Activated CD4-positive, alpha-beta memory T cell treated with anti-CD3 and anti-CD28 coated beads for 36 hours (primary cell): ENCODE measurements at regions not wholly inside any gene's neighbourhood (a gene's known extent, or its start where the extent isn't known, plus 50 kb on each side); places are given as distances from the start of the nearest gene placed in this dataset.

Experiments
- CTCF ChIA-PET: fragments of 350-600 bp; sonication (Branson Sonifier 250); formaldehyde crosslinking; loops from one replicate; lab custom pipeline; 2021; ENCODE audit warnings: antibody characterized with exemption, inconsistent platforms; lab: Charles Lee
- POLR2A ChIA-PET: fragments of 350-600 bp; sonication (Branson Sonifier 250); formaldehyde crosslinking; loops from one replicate; lab custom pipeline; 2021; ENCODE audit warnings: antibody characterized with exemption; lab: Charles Lee
- DNase-seq: peaks from one replicate; pipeline ENCODE4 v3.0.0-alpha.2; 2020
- H3K27ac Mint-ChIP-seq: one replicate; pipeline ENCODE4 v1.8.0; 2021; ENCODE audit warnings: mixed read lengths
- H3K27me3 Mint-ChIP-seq: one replicate; pipeline ENCODE4 v1.8.0; 2021; ENCODE audit warnings: mixed read lengths
- H3K36me3 Mint-ChIP-seq: one replicate; pipeline ENCODE4 v1.8.0; 2021; ENCODE audit warnings: mixed read lengths
- H3K4me1 Mint-ChIP-seq: one replicate; pipeline ENCODE4 v1.8.0; 2021; ENCODE audit warnings: low read depth, mixed read lengths
- H3K4me3 Mint-ChIP-seq: one replicate; pipeline ENCODE4 v1.8.0; 2021; ENCODE audit warnings: mild to moderate bottlenecking, mixed read lengths
- H3K9me3 Mint-ChIP-seq: one replicate; pipeline ENCODE4 v1.8.0; 2021; ENCODE audit warnings: mixed read lengths
- intact Hi-C: fragments of 100-400 bp; cut with micrococcal nuclease; formaldehyde crosslinking; loops from one replicate; pipeline ENCODE4 v1.15.1; 2023

DNA sequence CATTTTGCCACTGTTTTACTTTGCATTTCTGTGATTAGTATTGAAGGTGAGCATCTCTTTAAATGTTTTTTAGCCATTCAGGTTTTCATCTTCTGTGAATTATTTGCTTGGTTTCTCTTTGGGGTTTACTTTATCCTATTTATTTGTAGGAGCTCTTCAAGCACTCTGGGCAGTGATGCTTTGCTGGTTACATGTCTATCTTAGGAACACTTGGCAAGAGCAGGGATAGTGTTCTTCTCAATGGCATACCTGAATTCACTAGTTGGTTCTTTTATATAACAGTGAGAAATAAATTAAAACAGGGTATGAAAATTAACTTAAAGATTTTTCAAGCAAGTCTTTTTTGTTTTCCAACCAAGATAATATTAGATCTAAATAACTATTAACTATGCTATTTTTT, 119.7 kb upstream of the BACH2 start:
- POLR2A ChIA-PET, result interaction anchor here (0.8 to 6.1 kb wide), 2 partner anchors 7 to 96 kb away, joined by 4 to 66 read pairs; no protein-coding TSS in a partner anchor

DNA sequence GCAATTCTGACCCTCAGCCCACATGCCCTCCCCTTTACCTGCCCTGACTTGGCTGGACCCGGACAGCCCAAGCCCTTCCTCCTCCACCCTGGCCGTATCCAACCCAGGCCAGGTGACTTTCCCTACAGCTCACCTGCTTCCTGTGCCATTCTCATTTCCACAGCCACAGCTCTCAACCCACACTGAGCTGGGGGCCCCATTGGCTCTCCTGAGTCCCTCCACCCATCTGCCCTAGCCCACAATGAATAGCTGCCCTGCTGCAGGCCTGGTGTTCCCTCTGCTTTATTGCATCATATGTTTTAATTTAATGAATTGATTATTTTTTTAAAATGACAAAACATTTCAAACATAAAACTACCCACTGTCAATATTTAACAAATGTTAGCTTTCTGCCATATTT, 118.5 kb upstream of the BACH2 start:
- no peaks in the 10 kb centered on the region for H3K9me3 Mint-ChIP-seq
- H3K27me3 Mint-ChIP-seq, result no peaks in the 10 kb centered on the region
- DNase-seq, result peak; percentile 72
- peak overlapping the region; percentile 54 for H3K4me3 Mint-ChIP-seq
- H3K27ac Mint-ChIP-seq, result peak overlapping the region; percentile 93
- H3K4me1 Mint-ChIP-seq, result peaks cover 61% of the 10 kb centered on the region
- CTCF ChIA-PET, result interaction anchor here (0.6 to 3.1 kb wide), 8 partner anchors 13 to 475 kb away, joined by 3 to 13 read pairs (median 4); no protein-coding TSS in a partner anchor
- POLR2A ChIA-PET, result interaction anchor here (0.8 to 7.0 kb wide), 8 partner anchors 8 to 596 kb away, joined by 3 to 127 read pairs (median 4); partner anchors contain the start of gene MDN1
- H3K36me3 Mint-ChIP-seq, result peaks cover 9% of the 10 kb centered on the region
- intact Hi-C loops, result no loop called here

More for the DNA sequence above, 119.7 kb upstream of the BACH2 start:
- intact Hi-C loops, result no loop called here
- Mint-ChIP-seq H3K27ac (peak overlapping the region; percentile 5), H3K36me3 (peaks cover 9% of the 10 kb centered on the region), H3K4me1 (peaks cover 53% of the 10 kb centered on the region), H3K27me3 (no peaks in the 10 kb centered on the region), H3K9me3 (no peaks in the 10 kb centered on the region), H3K4me3 (no peak overlapping the region)
- no peak for DNase-seq
- CTCF ChIA-PET, result interaction anchor here (0.8 to 3.1 kb wide), 3 partner anchors 14 to 128 kb away, joined by 3 to 13 read pairs (median 4); no protein-coding TSS in a partner anchor

DNA sequence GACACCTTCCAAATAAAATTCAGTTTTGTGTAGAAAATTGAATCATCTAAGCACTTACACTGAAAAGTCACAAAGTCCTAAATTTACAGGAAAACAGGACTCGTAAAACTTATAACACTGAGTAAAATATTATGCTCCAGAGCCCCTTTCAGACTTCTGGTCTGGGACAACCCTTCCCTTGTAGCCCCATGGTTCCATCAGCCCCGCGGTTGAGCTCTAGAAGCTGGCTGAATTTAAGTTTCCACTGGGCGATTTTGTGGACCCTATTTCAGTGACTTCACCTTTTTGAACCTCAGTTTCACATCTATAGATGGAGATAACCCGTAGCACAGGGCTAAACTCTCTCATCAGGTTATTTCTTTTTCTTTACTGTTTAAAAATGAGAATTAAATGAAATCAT, 117.7 kb upstream of the BACH2 start:
- intact Hi-C loops, result no loop called here
- peak; percentile 46 for DNase-seq
- ChIA-PET POLR2A (interaction anchor here (0.8 to 7.0 kb wide), 12 partner anchors 9 to 595 kb away, joined by 3 to 127 read pairs (median 4); partner anchors contain the start of gene MDN1), CTCF (interaction anchor here (0.8 to 3.1 kb wide), 7 partner anchors 9 to 474 kb away, joined by 3 to 13 read pairs (median 4); no protein-coding TSS in a partner anchor)
- Mint-ChIP-seq H3K4me1 (peaks cover 66% of the 10 kb centered on the region), H3K27me3 (no peaks in the 10 kb centered on the region), H3K27ac (peak overlapping the region; percentile 93), H3K4me3 (peak overlapping the region; percentile 64), H3K9me3 (no peaks in the 10 kb centered on the region), H3K36me3 (peaks cover 7% of the 10 kb centered on the region)

DNA sequence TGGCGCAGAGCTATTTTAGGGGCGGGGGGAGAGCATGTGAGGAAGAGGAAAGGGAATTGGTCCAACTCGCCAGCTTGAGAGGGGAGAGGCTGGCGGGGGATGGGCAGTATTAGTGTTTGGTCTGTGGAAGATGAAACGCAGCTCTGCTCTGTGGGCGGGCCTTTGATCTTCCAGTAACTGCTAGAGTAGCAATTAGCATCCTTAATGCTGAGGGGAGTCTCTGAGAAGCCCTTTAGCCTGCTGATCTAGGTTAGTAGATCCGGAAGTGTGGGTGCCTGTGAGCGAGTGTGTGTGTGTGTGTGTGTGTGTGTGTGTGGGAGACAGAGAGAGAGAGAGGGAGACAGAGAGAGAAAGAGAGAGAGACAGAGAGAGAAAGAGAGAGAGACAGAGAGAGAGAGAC, 117.2 kb upstream of the BACH2 start:
- POLR2A ChIA-PET, result interaction anchor here (0.7 to 7.0 kb wide), 11 partner anchors 10 to 195 kb away, joined by 3 to 127 read pairs (median 4); no protein-coding TSS in a partner anchor
- H3K9me3 Mint-ChIP-seq, result no peaks in the 10 kb centered on the region
- no peaks in the 10 kb centered on the region for H3K27me3 Mint-ChIP-seq
- H3K36me3 Mint-ChIP-seq, result peaks cover 4% of the 10 kb centered on the region
- DNase-seq, result peak; percentile 92
- peak overlapping the region; percentile 64 for H3K4me3 Mint-ChIP-seq
- H3K27ac Mint-ChIP-seq, result peak overlapping the region; percentile 93
- CTCF ChIA-PET, result interaction anchor here (0.7 to 4.6 kb wide), 7 partner anchors 9 to 473 kb away, joined by 3 to 23 read pairs (median 5); no protein-coding TSS in a partner anchor
- peaks cover 71% of the 10 kb centered on the region for H3K4me1 Mint-ChIP-seq
- intact Hi-C loops, result no loop called here

DNA sequence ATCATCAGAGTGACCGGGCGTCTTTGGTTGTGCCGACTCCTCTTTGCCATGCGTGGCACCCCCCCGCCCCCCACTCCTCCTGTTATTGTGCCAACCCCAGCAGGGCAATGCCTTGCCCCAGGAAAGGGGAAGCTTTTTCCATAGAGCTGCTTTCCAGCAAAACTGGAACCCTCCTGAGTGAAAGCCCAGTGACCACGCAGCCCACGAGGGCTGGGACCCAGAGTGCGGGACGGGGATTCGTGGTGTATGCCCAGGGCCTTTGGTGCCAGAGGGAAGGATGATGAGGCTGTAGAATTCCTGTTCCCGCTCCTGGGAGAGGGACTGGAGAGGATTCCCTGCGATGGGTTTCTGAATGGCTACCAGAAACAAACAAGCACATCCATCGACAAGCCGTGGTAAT, 116.8 kb upstream of the BACH2 start:
- Mint-ChIP-seq H3K9me3 (no peaks in the 10 kb centered on the region), H3K4me1 (peaks cover 73% of the 10 kb centered on the region), H3K27ac (peak overlapping the region; percentile 93), H3K27me3 (no peaks in the 10 kb centered on the region), H3K4me3 (peak overlapping the region; percentile 64), H3K36me3 (peaks cover 4% of the 10 kb centered on the region)
- CTCF ChIA-PET, result interaction anchor here (0.7 to 4.6 kb wide), 8 partner anchors 10 to 473 kb away, joined by 3 to 23 read pairs (median 4); no protein-coding TSS in a partner anchor
- POLR2A ChIA-PET, result interaction anchor here (0.5 to 7.0 kb wide), 12 partner anchors 10 to 466 kb away, joined by 3 to 127 read pairs (median 4); no protein-coding TSS in a partner anchor
- DNase-seq, result no peak
- intact Hi-C loops, result no loop called here

DNA sequence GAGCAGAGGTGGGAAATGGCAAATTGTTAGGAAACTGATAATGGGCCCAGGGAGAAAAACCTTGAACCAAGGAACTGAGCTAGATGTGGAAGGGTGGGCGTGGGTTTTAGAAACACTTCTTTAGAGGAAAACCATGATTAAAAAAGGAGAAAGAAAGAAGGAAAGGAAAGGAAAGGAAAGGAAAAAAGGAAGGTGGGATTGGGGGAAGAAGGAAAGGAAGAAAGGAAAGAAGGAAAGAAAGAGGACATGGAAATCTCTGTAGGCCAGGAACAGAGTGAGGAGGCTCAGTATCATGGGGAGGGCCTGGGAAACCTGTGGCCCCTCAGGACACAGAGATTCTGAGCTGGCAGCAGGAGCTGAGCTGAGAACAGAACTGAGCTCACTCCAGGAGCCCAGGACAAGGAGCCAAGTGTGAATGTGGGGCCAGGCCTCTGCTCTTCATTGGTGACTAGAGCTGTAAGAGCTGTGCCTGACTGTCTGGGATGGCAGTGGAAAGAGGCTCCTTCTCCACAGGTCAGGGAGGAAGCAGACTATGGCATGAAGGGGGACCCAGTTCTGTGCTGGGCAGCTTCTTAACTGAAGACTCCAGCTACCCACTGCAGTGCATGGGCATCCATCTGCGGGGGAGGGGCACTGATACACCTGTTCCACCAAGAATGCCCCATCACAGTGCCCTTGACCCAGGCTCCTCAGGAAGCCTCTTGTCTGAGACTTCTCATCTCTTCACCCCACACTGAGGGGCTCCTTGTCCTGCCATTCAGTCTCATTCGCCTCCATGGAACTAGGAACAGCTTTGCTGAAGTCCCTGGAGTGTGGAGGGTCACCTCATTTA, 116.1 kb upstream of the BACH2 start:
- Mint-ChIP-seq H3K4me1 (peaks cover 74% of the 10 kb centered on the region), H3K9me3 (no peaks in the 10 kb centered on the region), H3K27me3 (no peaks in the 10 kb centered on the region), H3K4me3 (peak overlapping the region; percentile 31), H3K27ac (peak overlapping the region; percentile 93), H3K36me3 (peaks cover 4% of the 10 kb centered on the region)
- CTCF ChIA-PET, result interaction anchor here (0.8 to 4.6 kb wide), 8 partner anchors 10 to 472 kb away, joined by 3 to 23 read pairs (median 4); no protein-coding TSS in a partner anchor
- POLR2A ChIA-PET, result interaction anchor here (0.5 to 7.0 kb wide), 12 partner anchors 11 to 466 kb away, joined by 3 to 127 read pairs (median 4); no protein-coding TSS in a partner anchor
- intact Hi-C loops, result no loop called here
- DNase-seq, result peak; percentile 42

DNA sequence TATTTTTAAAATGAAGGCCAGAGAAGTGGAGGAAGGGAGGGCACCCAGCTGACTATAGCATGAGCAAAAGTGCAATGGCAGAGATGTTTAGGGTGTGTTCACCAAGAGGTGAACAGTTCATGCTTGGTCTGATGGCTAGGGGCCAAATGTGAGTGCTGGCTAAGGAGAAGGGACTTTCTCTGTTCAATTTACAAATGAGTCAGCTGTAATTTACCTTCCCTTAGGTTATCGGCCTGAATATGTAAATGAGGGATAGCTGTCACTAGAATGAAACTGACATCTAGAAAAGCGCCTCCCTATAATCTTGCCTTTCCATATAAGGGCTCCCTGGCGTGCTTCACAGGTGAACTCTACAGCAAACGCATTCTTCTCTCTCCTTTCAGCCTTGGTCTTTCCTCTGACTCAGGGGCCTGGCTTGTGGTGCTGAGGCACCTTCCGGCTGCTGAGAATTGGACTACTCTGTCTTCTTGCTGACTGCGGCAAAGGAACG, 114.7 kb upstream of the BACH2 start:
- Mint-ChIP-seq H3K36me3 (peaks cover 9% of the 10 kb centered on the region), H3K27ac (peak overlapping the region; percentile 93), H3K27me3 (no peaks in the 10 kb centered on the region), H3K4me3 (no peak overlapping the region), H3K9me3 (no peaks in the 10 kb centered on the region), H3K4me1 (peaks cover 83% of the 10 kb centered on the region)
- POLR2A ChIA-PET, result interaction anchor here (1.0 to 7.0 kb wide), 13 partner anchors 9 to 126 kb away, joined by 3 to 127 read pairs (median 7); partner anchors contain the start of gene BACH2
- intact Hi-C loops, result loop anchor here (1.0 to 2.0 kb wide), 13 partner anchors 9 to 459 kb away; partner anchors contain the start of gene MAP3K7
- peak; percentile 91 for DNase-seq
- CTCF ChIA-PET, result interaction anchor here (0.6 to 4.6 kb wide), 10 partner anchors 9 to 167 kb away, joined by 3 to 23 read pairs (median 6); no protein-coding TSS in a partner anchor

DNA sequence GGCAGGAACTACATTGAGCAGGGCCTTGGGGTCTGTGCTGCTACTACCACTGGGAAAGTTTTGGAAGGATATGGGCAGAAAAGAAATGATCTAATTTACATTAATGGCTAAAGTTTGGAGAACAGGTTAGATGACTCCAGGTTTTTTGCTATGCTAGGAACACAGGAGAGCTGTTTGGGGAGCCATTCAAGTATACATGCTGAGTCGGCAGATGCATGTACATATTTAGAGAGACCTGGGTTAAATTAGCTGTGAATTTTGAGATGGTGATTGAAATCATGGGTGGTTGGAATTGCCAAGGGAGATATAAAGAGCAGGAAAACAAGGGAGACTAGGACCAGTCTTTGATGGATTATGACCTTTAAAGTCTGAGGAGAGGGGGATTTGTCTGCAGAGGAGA, 113.1 kb upstream of the BACH2 start:
- intact Hi-C loops, result loop anchor here (2.0 to 10.0 kb wide), 3 partner anchors 57 to 585 kb away; partner anchors contain the start of genes CASP8AP2 and MAP3K7
- ChIA-PET POLR2A (interaction anchor here (0.5 to 7.0 kb wide), 5 partner anchors 10 to 266 kb away, joined by 3 to 127 read pairs (median 5); no protein-coding TSS in a partner anchor), CTCF (interaction anchor here (3.3 to 4.6 kb wide), 2 partner anchors 16 to 70 kb away, joined by 16 to 23 read pairs; no protein-coding TSS in a partner anchor)
- DNase-seq, result no peak
- Mint-ChIP-seq H3K36me3 (peaks cover 9% of the 10 kb centered on the region), H3K9me3 (no peaks in the 10 kb centered on the region), H3K27ac (peak overlapping the region; percentile 84), H3K4me3 (no peak overlapping the region), H3K27me3 (no peaks in the 10 kb centered on the region), H3K4me1 (peaks cover 80% of the 10 kb centered on the region)

DNA sequence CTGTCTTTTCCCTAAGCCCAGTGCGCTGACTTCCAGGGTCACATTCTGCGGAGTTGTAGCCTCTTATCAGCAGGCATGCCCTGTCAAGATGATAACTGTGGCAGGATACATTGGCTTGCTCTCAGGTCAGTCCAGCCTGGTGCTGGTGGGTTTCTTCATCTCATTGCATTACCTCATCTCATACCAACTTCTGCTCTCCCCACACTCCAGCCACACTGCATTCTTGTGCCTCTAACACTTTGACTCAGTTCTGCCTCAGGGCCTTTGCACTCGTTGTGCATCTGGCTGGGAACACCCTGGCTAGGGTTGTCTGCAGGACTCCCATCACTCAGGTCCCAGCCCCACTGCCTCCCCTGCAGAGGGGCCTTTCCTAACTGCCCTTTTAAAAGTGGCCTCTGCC, 110.3 kb upstream of the BACH2 start:
- intact Hi-C loops, result loop anchor here (1.0 to 10.0 kb wide), 2 partner anchors 9 to 582 kb away; partner anchors contain the start of gene CASP8AP2
- POLR2A ChIA-PET, result interaction anchor here (1.2 to 2.8 kb wide), 5 partner anchors 9 to 67 kb away, joined by 4 to 25 read pairs (median 5); no protein-coding TSS in a partner anchor
- peak; percentile 39 for DNase-seq
- peak overlapping the region; percentile 85 for H3K27ac Mint-ChIP-seq
- peaks cover 77% of the 10 kb centered on the region for H3K4me1 Mint-ChIP-seq
- peaks cover 18% of the 10 kb centered on the region for H3K36me3 Mint-ChIP-seq
- H3K4me3 Mint-ChIP-seq, result no peak overlapping the region
- no peaks in the 10 kb centered on the region for H3K9me3 Mint-ChIP-seq
- CTCF ChIA-PET, result interaction anchor here (1.8 kb wide), 1 partner anchor 72 kb away, joined by 5 read pairs; no protein-coding TSS in a partner anchor
- no peaks in the 10 kb centered on the region for H3K27me3 Mint-ChIP-seq

DNA sequence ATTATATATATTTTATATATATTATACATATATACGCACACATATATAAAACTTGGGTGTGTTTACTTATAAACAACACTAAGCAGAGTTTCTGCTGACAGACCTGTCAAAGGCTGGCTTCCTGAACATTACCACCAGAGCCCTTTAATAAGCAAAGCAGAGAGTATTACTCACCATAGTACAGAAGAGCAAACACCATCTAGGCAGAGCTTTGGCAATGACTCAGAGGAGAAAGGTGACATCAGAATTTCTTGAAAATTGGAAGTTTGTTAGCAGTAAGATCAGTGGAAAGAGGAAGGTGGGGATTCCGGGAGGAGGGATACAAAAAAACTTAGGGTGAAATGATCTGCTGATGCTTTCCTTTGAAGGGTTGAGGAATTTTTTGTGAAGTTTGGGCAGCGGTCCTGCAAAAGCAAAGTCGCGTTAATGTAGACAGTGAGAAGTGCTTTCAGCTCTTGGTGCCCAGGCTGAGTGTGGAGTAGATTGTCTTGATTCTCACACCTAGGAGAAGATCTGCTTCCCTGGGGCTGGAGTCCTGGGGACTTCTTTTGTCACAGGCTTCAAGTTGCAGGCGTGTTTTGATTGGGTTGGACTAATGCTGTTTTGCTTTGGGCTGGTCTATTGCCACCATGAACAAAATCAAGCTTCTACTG, 109.6 kb upstream of the BACH2 start:
- H3K4me3 Mint-ChIP-seq, result peak overlapping the region; percentile 3
- ChIA-PET POLR2A (interaction anchor here (1.3 to 2.8 kb wide), 5 partner anchors 8 to 68 kb away, joined by 3 to 25 read pairs (median 5); no protein-coding TSS in a partner anchor), CTCF (interaction anchor here (0.9 to 2.1 kb wide), 4 partner anchors 8 to 72 kb away, joined by 3 to 9 read pairs (median 4); no protein-coding TSS in a partner anchor)
- H3K9me3 Mint-ChIP-seq, result no peaks in the 10 kb centered on the region
- peak overlapping the region; percentile 85 for H3K27ac Mint-ChIP-seq
- no peaks in the 10 kb centered on the region for H3K27me3 Mint-ChIP-seq
- intact Hi-C loops, result loop anchor here (1.0 to 10.0 kb wide), 2 partner anchors 8 to 581 kb away; partner anchors contain the start of gene CASP8AP2
- peaks cover 78% of the 10 kb centered on the region for H3K4me1 Mint-ChIP-seq
- H3K36me3 Mint-ChIP-seq, result peaks cover 20% of the 10 kb centered on the region
- DNase-seq, result peak; percentile 48
